ENCODE measurements at regions not wholly inside any gene's neighbourhood (a gene's known extent, or its start where the extent isn't known, plus 50 kb on each side); places are given as distances from the start of the nearest gene placed in this dataset.

- no peak for DNase-seq (ENCODE audit: low spot score)
Observed at GRCh38 chr1:101152633-101153032, 84.2 kb upstream of the S1PR1 start.

- no peak for DNase-seq (ENCODE audit: low spot score)
Observed at GRCh38 chr1:101151286-101151685, 85.5 kb upstream of the S1PR1 start.

- no peak for DNase-seq (ENCODE audit: low spot score)
Observed at GRCh38 chr1:101150670-101151069, 86.1 kb upstream of the S1PR1 start.

- no peak for DNase-seq (ENCODE audit: low spot score)
Observed at GRCh38 chr1:101150266-101150665, 86.6 kb upstream of the S1PR1 start.

GRCh38 chr1:101148980-101149379, 87.8 kb upstream of the S1PR1 start:
- no peak for DNase-seq (ENCODE audit: low spot score)

- no peak for DNase-seq (ENCODE audit: low spot score)
Observed at GRCh38 chr1:101147381-101147780, 89.4 kb upstream of the S1PR1 start.

- DNase-seq (ENCODE audit: low spot score): no peak
Observed at GRCh38 chr1:101145449-101145820, 91.4 kb upstream of the S1PR1 start.

- no peak for DNase-seq (ENCODE audit: low spot score)
Observed at GRCh38 chr1:101144671-101145448, 92.0 kb upstream of the S1PR1 start.

GRCh38 chr1:101142244-101142643, 94.6 kb upstream of the S1PR1 start:
- DNase-seq (ENCODE audit: low spot score): no peak

GRCh38 chr1:101141376-101141775, 95.4 kb upstream of the S1PR1 start:
- DNase-seq (ENCODE audit: low spot score): no peak

GRCh38 chr1:101139821-101140718, 96.7 kb upstream of the S1PR1 start:
- DNase-seq (ENCODE audit: low spot score): no peak

- DNase-seq (ENCODE audit: low spot score): no peak
Observed at GRCh38 chr1:101139130-101139529, 97.7 kb upstream of the S1PR1 start.

GRCh38 chr1:101137144-101138126, 99.4 kb upstream of the S1PR1 start:
- no peak for DNase-seq (ENCODE audit: low spot score)

GRCh38 chr1:101136739-101137138, 100.1 kb upstream of the S1PR1 start:
- no peak for DNase-seq (ENCODE audit: low spot score)

GRCh38 chr1:101136271-101136670, 100.5 kb upstream of the S1PR1 start:
- DNase-seq (ENCODE audit: low spot score): no peak

GRCh38 chr1:101135526-101135925, 101.3 kb upstream of the S1PR1 start:
- DNase-seq (ENCODE audit: low spot score): no peak

- no peak for DNase-seq (ENCODE audit: low spot score)
Observed at GRCh38 chr1:101131239-101131843, 105.5 kb upstream of the S1PR1 start.

GRCh38 chr1:101130673-101131072, 105.1 kb upstream of the DPH5 start:
- DNase-seq (ENCODE audit: low spot score): no peak

GRCh38 chr1:101128846-101129245, 103.3 kb upstream of the DPH5 start:
- no peak for DNase-seq (ENCODE audit: low spot score)

- DNase-seq (ENCODE audit: low spot score): peak; percentile 37
Observed at GRCh38 chr1:101128211-101128727, 102.7 kb upstream of the DPH5 start.

- no peak for DNase-seq (ENCODE audit: low spot score)
Observed at GRCh38 chr1:101124405-101124804, 98.8 kb upstream of the DPH5 start.
